Esophagus muscularis mucosa (tissue), 4 donors: ENCODE measurements at regions not wholly inside any gene's neighbourhood (a gene's known extent, or its start where the extent isn't known, plus 50 kb on each side); places are given as distances from the start of the nearest gene placed in this dataset.

ENCODE experiments used
- CTCF ChIP-seq, 3 experiments: fragments of 200-600 bp in 2 of 3; fragments of 450-650 bp in 1 of 3; sonication (generic) in 2 of 3; IDR thresholded peaks; one replicate each; pipeline ENCODE4 v1.5.1; 2017 to 2019; ENCODE audit warnings: antibody characterized with exemption in 3 of 3, mild to moderate bottlenecking in 2 of 3, moderate library complexity in 1 of 3
- EP300 ChIP-seq: sonication (generic); formaldehyde crosslinking; IDR thresholded peaks from one replicate; pipeline ENCODE4 v1.6.1; 2017; ENCODE audit warnings: antibody characterized with exemption
- POLR2AphosphoS5 ChIP-seq, 2 donors: sonication (generic); formaldehyde crosslinking; IDR thresholded peaks; one replicate each; pipeline ENCODE4 v1.6.1; 2017; ENCODE audit warnings: antibody characterized with exemption in 2 of 2

GRCh38 chr17:12386225-12386624, 279.5 kb upstream of the MYOCD start:
- TF ChIP-seq POLR2AphosphoS5 (IDR thresholded peaks at IDR 0.05) (no peak), CTCF (IDR thresholded peaks at IDR 0.05) (no peak), EP300 (no peak)
